Esophagus squamous epithelium (tissue), 5 donors: ENCODE measurements at regions not wholly inside any gene's neighbourhood (a gene's known extent, or its start where the extent isn't known, plus 50 kb on each side); places are given as distances from the start of the nearest gene placed in this dataset.
A peak's percentile ranks its signal among the peaks of the same experiment; 100 is the strongest.

Experiments
- DNase-seq: peaks from one replicate; lab custom pipeline; 2025; lab: John Stamatoyannopoulos, UW
- H3K27ac ChIP-seq, 4 donors: fragments of 200-600 bp; sonication (generic); one replicate each; pipeline ENCODE4 v1.5.1; 2016 to 2019; ENCODE audit warnings: mild to moderate bottlenecking in 1 of 4
- H3K27me3 ChIP-seq, 4 donors: fragments of 200-600 bp; sonication (generic); 1 replicate in 3 of 4; 2 replicates in 1 of 4; pipeline versions ENCODE4 v1.5.1 to v1.6.0; 2017 to 2021; ENCODE audit warnings: antibody characterized with exemption in 1 of 4
- H3K36me3 ChIP-seq, 3 donors: fragments of 200-600 bp; sonication (generic); one replicate each; pipeline ENCODE4 v1.5.1; 2016 to 2019
- H3K4me1 ChIP-seq, 3 donors: fragments of 200-600 bp; sonication (generic); one replicate each; pipeline ENCODE4 v1.5.1; 2017 to 2019
- H3K4me3 ChIP-seq, 4 donors: fragments of 200-600 bp; sonication (generic); 1 replicate in 3 of 4; 2 replicates in 1 of 4; pipeline ENCODE4 v1.5.1; 2016 to 2019; ENCODE audit warnings: mild to moderate bottlenecking in 2 of 4, moderate library complexity in 1 of 4
- H3K9me3 ChIP-seq, 3 donors: fragments of 200-600 bp; sonication (generic); one replicate each; pipeline ENCODE4 v1.5.1; 2016 to 2019
- CTCF ChIP-seq, 6 experiments: fragments of 450-650 bp in 4 of 6; fragments of 200-600 bp in 2 of 6; sonication (generic) in 2 of 6; IDR thresholded peaks; one replicate each; pipeline ENCODE4 v1.5.1; 2016 to 2019; ENCODE audit warnings: antibody characterized with exemption in 6 of 6, mild to moderate bottlenecking in 4 of 6, moderate library complexity in 4 of 6
- POLR2A ChIP-seq, 4 donors: fragments of 450-650 bp; IDR thresholded peaks; one replicate each; pipeline ENCODE4 v1.6.1; 2017; ENCODE audit warnings: antibody characterized with exemption in 4 of 4, mild to moderate bottlenecking in 4 of 4, moderate library complexity in 3 of 4
- WGBS, 2 donors: methylation state at CpG; one replicate each; pipeline ENCODE4 v1.1.5; 2018; 5-methylcytosine and 5-hydroxymethylcytosine counted together
- intact Hi-C: fragments of 100-400 bp; cut with DNase I; formaldehyde crosslinking; loops from one replicate; pipeline ENCODE4 v1.15.0; 2022
- donor health status: DM: yes; HTN: yes; CAD: no.

- Histone ChIP-seq H3K4me1 (peaks cover 0 to 9% (median 0%) of the 10 kb centered on the region in 3 donors), H3K27ac (no peak overlapping the region), H3K4me3 (no peak overlapping the region), H3K9me3 (peaks cover 0 to 10% (median 7%) of the 10 kb centered on the region in 3 donors), H3K27me3 (no peaks in the 10 kb centered on the region), H3K36me3 (no peaks in the 10 kb centered on the region)
- DNase-seq: no peak
- intact Hi-C loops: no loop called here
- TF ChIP-seq POLR2A (IDR thresholded peaks at IDR 0.05): no peak
- no peak for TF ChIP-seq CTCF (IDR thresholded peaks at IDR 0.05)
- 48 to 51% methylated on average over 4 of the region's 4 CpGs for WGBS, 2 donors
Observed at GRCh38 chr12:67813456-67813904, 164.9 kb downstream of the DYRK2 start.

GRCh38 chr12:67816269-67816668 is 167.7 kb downstream of the DYRK2 start:
- Histone ChIP-seq H3K27ac (no peak overlapping the region), H3K4me1 (peaks cover 0 to 8% (median 0%) of the 10 kb centered on the region in 3 donors), H3K36me3 (no peaks in the 10 kb centered on the region), H3K9me3 (peaks cover 0 to 10% (median 7%) of the 10 kb centered on the region in 3 donors), H3K27me3 (no peaks in the 10 kb centered on the region), H3K4me3 (no peak overlapping the region)
- no peak for TF ChIP-seq CTCF (IDR thresholded peaks at IDR 0.05)
- TF ChIP-seq POLR2A (IDR thresholded peaks at IDR 0.05): no peak
- DNase-seq: no peak
- intact Hi-C loops: no loop called here
- WGBS, 2 donors: 87 to 95% methylated on average over 2 of the region's 2 CpGs

GRCh38 chr12:67818459-67818903 is 169.9 kb downstream of the DYRK2 start:
- no peaks in the 10 kb centered on the region for H3K36me3 ChIP-seq
- H3K4me1 ChIP-seq: no peaks in the 10 kb centered on the region
- no peak for TF ChIP-seq POLR2A (IDR thresholded peaks at IDR 0.05)
- TF ChIP-seq CTCF (IDR thresholded peaks at IDR 0.05): no peak
- DNase-seq: no peak
- no peak overlapping the region for H3K27ac ChIP-seq
- peaks cover 0 to 10% (median 7%) of the 10 kb centered on the region in 3 donors for H3K9me3 ChIP-seq
- 89 to 92% methylated on average over 1 to 2 of the region's 2 CpGs for WGBS, 2 donors
- no peak overlapping the region for H3K4me3 ChIP-seq
- H3K27me3 ChIP-seq: no peaks in the 10 kb centered on the region
- intact Hi-C loops: no loop called here

GRCh38 chr12:67819902-67820301 is 169.3 kb upstream of the IFNG-AS1 start:
- WGBS, 2 donors: 41 to 48% methylated on average over 2 of the region's 2 CpGs
- intact Hi-C loops: no loop called here
- no peaks in the 10 kb centered on the region for H3K27me3 ChIP-seq

GRCh38 chr12:67820694-67821093 is 168.6 kb upstream of the IFNG-AS1 start:
- Histone ChIP-seq H3K36me3 (no peaks in the 10 kb centered on the region), H3K27me3 (no peaks in the 10 kb centered on the region), H3K4me1 (no peaks in the 10 kb centered on the region), H3K4me3 (no peak overlapping the region), H3K9me3 (peaks cover 0 to 10% (median 7%) of the 10 kb centered on the region in 3 donors), H3K27ac (peak overlapping the region in 1 of 4 donors; percentile 12)
- WGBS, 2 donors: 73 to 78% methylated on average over 7 of the region's 7 CpGs
- no peak for TF ChIP-seq CTCF (IDR thresholded peaks at IDR 0.05)
- no peak for TF ChIP-seq POLR2A (IDR thresholded peaks at IDR 0.05)
- no peak for DNase-seq
- intact Hi-C loops: no loop called here

More at GRCh38 chr12:67819902-67820301, 169.3 kb upstream of the IFNG-AS1 start:
- Histone ChIP-seq H3K9me3 (peaks cover 0 to 10% (median 7%) of the 10 kb centered on the region in 3 donors), H3K27ac (no peak overlapping the region), H3K36me3 (no peaks in the 10 kb centered on the region), H3K4me1 (no peaks in the 10 kb centered on the region), H3K4me3 (no peak overlapping the region)
- TF ChIP-seq CTCF (IDR thresholded peaks at IDR 0.05) (no peak), POLR2A (IDR thresholded peaks at IDR 0.05) (no peak)
- DNase-seq: no peak
